ENCODE measurements at regions not wholly inside any gene's neighbourhood (a gene's known extent, or its start where the extent isn't known, plus 50 kb on each side); places are given as distances from the start of the nearest gene placed in this dataset.
"Not testable (repeated sequence)": the region's sequence is repeated elsewhere in the genome, so short reads cannot be mapped to it uniquely, and the experiment has no call there.

- DNase-seq (ENCODE audit: low read depth, low spot score): peak; percentile 10
Observed at GRCh38 chr6:141969768-141970415, 162.8 kb upstream of the GJE1 start.

- DNase-seq (ENCODE audit: low read depth, low spot score): no peak
Observed at GRCh38 chr6:141969201-141969600, 163.5 kb upstream of the GJE1 start.

DNA sequence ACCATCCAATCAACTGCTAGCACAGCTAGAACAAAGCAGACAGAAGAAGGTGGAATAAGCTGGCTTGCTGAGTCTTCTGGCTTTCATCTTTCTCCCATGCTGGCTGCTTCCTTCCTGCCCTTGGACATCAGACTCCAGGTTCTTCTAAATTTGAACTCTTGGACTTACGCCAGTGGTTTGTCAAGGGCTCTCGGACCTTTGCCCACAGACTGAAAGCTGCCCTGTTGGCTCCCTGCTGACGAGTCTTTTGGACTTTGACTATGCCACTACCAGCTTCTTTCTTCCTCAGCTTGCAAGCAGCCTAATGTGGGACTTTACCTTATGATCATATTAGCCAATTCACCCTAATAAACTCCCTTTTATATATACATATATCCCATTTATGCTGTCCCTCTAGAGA lies 164.1 kb upstream of the GJE1 start:
- DNase-seq (ENCODE audit: low read depth, low spot score): no peak

DNA sequence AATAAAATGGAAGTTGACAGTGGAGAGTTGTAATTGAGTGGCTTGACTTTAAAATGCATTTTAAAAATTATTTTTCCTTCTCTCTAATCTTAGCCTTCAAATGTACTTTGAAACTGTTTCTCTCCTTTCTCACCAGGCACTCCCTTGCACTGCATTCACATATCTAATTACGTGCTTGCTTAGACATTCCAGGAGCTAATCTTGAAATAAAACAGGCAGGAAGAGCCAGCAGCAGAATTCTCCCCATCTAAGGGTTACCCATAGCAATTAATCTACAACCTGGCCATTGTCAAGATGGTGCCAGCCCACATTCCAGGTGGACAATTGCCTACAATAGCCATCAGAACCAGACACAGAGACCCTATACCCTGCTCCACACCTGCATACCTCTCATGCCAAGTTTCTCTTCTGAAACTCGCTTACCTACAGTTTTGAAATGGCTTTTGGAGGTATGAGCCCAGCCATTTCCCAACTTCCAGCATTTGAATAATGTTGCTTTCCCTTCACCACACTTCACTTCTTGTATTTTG lies 167.6 kb upstream of the GJE1 start:
- peak; percentile 34 for DNase-seq (ENCODE audit: low read depth, low spot score)

DNA sequence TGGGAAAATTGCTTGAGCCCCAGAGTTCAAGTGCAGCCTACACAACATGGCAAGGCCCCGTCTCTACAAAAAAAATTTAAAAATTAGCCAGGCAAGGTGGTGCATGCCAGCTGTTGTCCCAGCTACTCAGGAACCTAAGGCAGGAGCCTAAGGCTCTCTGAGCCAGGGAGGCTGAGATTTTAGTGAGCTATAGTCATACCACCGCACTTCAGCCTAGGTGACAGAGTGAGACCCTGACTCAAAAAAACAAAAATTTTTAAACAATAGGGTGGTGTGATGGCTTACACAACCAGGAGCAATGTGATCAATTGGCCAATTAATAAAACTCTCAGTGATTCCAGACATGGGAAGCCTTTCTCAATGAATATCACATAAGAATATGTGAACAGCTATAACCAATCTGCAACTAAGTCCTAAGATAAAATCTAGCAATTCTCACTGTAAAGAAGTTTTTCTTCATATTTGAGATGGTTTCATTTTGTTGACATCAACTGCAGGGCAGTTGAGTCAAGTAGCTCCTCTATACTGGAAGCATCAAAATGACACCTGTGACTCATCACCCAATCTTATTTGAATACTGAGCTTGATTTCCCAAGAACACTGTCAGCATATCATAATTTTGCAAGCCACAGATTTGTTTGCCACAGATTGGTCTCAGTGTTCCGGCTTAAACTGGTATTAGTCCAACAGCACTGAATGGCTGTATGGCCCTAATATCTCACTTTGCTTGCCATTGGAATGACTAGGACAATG lies 169.0 kb upstream of the GJE1 start:
- DNase-seq (ENCODE audit: low read depth, low spot score): no peak

DNA sequence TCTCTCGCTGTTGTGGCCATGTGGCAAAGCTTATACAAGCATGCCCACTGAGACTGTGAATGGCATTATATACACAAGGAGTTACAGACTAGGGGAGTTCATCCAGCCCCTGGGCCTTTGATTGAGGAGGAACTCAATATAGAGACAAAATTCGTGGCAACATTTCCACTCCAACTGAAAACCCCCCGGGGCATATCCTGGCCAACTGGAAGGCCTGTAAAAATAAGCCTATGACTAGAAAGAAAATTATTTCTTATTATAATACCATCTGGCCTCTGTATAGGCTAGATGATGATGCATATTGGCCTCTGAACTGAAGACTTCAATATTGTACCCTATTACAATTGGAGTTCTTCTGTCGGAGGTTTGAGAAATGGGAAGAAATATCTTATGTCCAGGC lies 175.5 kb upstream of the GJE1 start:
- DNase-seq (ENCODE audit: low read depth, low spot score): no peak

GRCh38 chr6:141956868-141957267 lies 175.9 kb upstream of the GJE1 start:
- no peak for DNase-seq (ENCODE audit: low read depth, low spot score)

DNA sequence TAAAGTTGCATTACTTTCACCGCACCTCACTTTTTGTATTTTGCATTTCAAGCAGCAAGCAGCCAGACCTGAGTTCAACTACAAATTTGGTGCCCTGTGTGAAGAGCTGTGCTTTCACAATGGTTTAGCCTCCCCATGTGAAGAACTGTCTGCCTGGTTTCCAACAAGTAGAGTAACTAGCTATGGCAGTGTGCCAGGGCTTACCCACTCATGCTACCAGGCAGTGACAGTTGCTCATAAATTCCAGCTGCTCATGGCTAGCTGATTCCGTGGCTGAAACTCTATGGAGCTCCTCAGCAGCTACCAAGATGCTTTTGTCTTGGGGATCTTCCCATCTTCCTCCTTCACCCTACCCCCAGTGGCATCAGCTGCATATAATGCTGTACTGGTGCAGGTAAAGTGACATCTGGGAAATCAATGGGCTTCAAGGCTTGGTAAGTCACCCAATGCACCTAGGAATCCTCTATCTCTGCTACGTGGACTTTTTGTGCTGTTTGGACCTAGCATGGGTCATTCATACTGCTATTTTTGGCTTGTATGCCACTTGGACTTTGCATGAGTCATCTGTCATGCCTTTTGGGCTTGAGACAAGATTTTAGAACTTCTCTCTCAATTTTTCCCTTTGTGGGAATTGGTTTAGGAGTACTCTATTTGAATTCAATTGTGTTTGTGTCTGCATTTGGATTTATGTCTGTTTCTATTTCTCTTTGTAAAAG lies 176.5 kb upstream of the GJE1 start:
- DNase-seq (ENCODE audit: low read depth, low spot score): no peak

DNA sequence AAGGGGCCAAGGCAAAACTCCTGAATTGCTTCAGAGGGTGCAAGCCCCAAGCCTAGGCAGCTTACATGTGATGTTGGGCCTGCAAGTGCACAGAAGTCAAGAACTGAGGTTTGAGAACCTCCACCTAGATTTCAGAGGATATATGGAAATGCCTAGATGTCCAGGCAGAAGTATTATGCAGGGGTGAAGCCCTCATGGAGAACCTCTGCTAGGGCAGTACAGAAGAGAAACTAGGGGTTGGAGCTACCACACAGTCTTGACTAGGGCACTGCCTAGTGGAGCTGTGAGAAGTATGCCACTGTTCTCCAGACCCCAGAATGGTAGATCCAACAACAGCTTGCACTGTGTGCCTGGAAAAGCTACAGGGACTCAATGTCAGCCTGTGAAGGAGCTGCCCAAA lies 179.7 kb upstream of the GJE1 start:
- DNase-seq (ENCODE audit: low read depth, low spot score): no peak

GRCh38 chr6:141946502-141946901 lies 186.2 kb upstream of the GJE1 start:
- DNase-seq (ENCODE audit: low read depth, low spot score): no peak

DNA sequence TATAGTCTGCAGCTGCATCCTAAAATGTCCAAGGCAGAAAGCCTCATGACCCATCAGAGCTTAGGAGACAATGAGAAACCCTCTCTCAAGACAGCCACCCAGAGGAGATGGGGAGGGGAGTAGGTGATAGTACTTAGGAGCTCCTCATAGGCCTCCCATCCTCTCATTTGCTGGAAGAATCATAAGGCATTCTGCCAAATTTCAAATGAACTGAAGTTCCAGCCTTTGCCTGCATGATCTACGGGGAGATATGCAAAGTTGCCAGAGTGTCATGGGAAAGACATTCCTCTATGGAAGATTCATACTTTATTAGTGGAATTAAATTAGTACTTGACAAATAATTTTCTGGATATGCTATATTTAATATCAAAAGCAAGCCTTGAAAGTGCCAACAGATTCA lies 194.1 kb upstream of the GJE1 start:
- no peak for DNase-seq (ENCODE audit: low read depth, low spot score)

GRCh38 chr6:141932685-141933084 lies 200.0 kb upstream of the GJE1 start:
- DNase-seq (ENCODE audit: low read depth, low spot score): no peak

GRCh38 chr6:141926200-141926900 lies 206.4 kb upstream of the GJE1 start:
- not testable (repeated sequence) for DNase-seq (ENCODE audit: low read depth, low spot score)

GRCh38 chr6:141925001-141925400 lies 207.7 kb upstream of the GJE1 start:
- DNase-seq (ENCODE audit: low read depth, low spot score): no peak

DNA sequence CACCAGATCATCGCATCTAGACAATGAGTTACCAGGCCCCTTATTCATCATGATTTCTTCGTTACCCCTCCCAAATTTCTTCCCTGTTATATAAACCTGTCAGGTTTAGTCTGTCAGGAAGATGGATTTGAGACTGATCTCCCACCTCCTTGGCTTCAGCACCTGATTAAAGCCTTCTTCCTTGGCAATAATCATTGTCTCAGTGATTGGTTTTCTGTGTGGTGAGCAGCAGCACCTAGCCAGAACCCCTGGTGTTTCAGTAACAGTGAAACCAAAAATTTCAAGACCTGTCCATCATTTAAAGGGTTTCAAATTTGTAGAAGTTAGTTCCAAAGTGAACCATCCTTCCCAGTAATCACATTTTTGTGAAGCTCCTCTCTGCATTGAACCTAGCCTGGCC lies 209.8 kb upstream of the GJE1 start:
- no peak for DNase-seq (ENCODE audit: low read depth, low spot score)

DNA sequence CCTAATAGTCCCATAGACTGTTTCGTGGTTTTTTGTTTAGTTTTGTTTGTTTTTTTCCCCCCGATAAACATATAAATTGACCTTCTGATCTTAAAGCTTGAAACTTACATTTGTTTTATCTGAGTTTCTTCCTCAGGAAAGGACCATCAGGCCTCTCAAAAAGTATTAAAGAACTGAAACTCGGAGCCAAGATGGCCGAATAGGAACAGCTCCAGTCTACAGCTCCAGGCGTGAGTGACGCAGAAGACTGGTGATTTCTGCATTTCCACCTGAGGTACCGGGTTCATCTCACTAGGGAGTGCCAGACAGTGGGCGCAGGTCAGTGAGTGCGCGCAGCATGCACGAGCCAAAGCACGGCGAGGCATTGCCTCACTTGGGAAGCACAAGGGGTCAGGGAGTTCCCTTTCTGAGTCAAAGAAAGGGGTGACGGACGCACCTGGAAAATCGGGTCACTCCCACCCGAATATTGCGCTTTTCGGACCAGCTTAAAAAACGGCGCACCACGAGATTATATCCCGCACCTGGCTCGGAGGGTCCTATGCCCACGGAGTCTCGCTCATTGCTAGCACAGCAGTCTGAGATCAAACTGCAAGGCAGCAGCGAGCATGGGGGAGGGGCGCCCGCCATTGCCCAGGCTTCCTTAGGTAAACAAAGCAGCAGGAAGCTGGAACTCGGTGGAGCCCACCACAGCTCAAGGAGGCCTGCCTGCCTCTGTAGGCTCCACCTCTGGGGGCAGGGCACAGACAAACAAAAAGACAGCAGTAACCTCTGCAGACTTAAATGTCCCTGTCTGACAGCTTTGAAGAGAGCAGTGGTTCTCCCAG lies 215.8 kb upstream of the GJE1 start:
- DNase-seq (ENCODE audit: low read depth, low spot score): peak; percentile 36

- DNase-seq (ENCODE audit: low read depth, low spot score): no peak
Observed at GRCh38 chr6:141914646-141915045, 218.1 kb upstream of the GJE1 start.

- no peak for DNase-seq (ENCODE audit: low read depth, low spot score)
Observed at GRCh38 chr6:141906569-141907080, 226.1 kb upstream of the GJE1 start.

- no peak for DNase-seq (ENCODE audit: low read depth, low spot score)
Observed at GRCh38 chr6:141890661-141891060, 242.1 kb upstream of the GJE1 start.

DNA sequence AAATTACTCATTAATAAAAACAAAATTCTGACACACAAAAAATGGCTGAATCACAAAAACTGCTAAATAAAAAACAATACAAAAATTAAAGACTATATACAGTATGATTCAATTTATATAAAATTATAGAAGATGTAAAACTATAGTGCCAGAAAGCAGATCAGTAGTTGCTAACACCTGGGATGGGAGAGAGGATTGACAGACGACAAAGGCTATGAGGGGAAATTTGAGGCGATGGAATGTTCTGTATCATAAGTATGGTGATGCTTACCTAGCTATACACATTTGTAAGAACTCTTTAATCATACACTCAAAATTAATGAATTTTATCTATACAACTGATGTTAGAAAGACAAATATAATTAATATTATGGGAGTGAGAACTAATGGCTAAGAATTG lies 247.9 kb upstream of the GJE1 start:
- no peak for DNase-seq (ENCODE audit: low read depth, low spot score)

- DNase-seq (ENCODE audit: low read depth, low spot score): no peak
Observed at GRCh38 chr6:141878686-141879085, 254.0 kb upstream of the GJE1 start.

Measured in ELF-1 (cell line).